GM12864 (cell line): ENCODE measurements at regions not wholly inside any gene's neighbourhood (a gene's known extent, or its start where the extent isn't known, plus 50 kb on each side); places are given as distances from the start of the nearest gene placed in this dataset.
"Not testable (repeated sequence)": the region's sequence is repeated elsewhere in the genome, so short reads cannot be mapped to it uniquely, and the experiment has no call there.

Experiments
- DNase-seq: peaks from one replicate; pipeline ENCODE4 v3.0.0-alpha.2; 2011; ENCODE audit warnings: low read depth
- H3K4me3 ChIP-seq: 2 replicates; pipeline ENCODE4 v1.5.1; 2011; ENCODE audit warnings: mild to moderate bottlenecking, low read depth, low read length, control low read depth
- CTCF ChIP-seq: IDR thresholded peaks from 2 replicates; pipeline ENCODE4 v1.5.1; 2011; ENCODE audit warnings: low read depth, mild to moderate bottlenecking, moderate library complexity, low read length, control low read depth, inconsistent platforms; ENCODE audit errors: missing control alignments

- TF ChIP-seq CTCF: no peak
- no peak overlapping the region for H3K4me3 ChIP-seq
- no peak for DNase-seq
Observed at GRCh38 chr13:47892374-47892773, 108.7 kb downstream of the SUCLA2 start.

GRCh38 chr13:47890146-47890814 lies 110.8 kb downstream of the SUCLA2 start:
- no peak overlapping the region for H3K4me3 ChIP-seq
- TF ChIP-seq CTCF: no peak
- DNase-seq: no peak

GRCh38 chr13:47886314-47886713 lies 114.8 kb downstream of the SUCLA2 start:
- no peak overlapping the region for H3K4me3 ChIP-seq
- no peak for DNase-seq
- TF ChIP-seq CTCF: no peak

GRCh38 chr13:47875201-47875600 lies 125.9 kb downstream of the SUCLA2 start:
- H3K4me3 ChIP-seq: no peak overlapping the region
- DNase-seq: no peak
- TF ChIP-seq CTCF: no peak

GRCh38 chr13:47873987-47874386 lies 127.1 kb downstream of the SUCLA2 start:
- not testable (repeated sequence) for H3K4me3 ChIP-seq, DNase-seq

GRCh38 chr13:47873319-47873718 lies 127.8 kb downstream of the SUCLA2 start:
- not testable (repeated sequence) for DNase-seq, H3K4me3 ChIP-seq

- no peak for DNase-seq
- no peak for TF ChIP-seq CTCF
- H3K4me3 ChIP-seq: no peak overlapping the region
Observed at GRCh38 chr13:47869776-47870175, 131.3 kb downstream of the SUCLA2 start.

GRCh38 chr13:47865883-47866282 lies 135.2 kb downstream of the SUCLA2 start:
- no peak for DNase-seq
- TF ChIP-seq CTCF: no peak
- no peak overlapping the region for H3K4me3 ChIP-seq
